ENCODE measurements at regions not wholly inside any gene's neighbourhood (a gene's known extent, or its start where the extent isn't known, plus 50 kb on each side); places are given as distances from the start of the nearest gene placed in this dataset.

DNA sequence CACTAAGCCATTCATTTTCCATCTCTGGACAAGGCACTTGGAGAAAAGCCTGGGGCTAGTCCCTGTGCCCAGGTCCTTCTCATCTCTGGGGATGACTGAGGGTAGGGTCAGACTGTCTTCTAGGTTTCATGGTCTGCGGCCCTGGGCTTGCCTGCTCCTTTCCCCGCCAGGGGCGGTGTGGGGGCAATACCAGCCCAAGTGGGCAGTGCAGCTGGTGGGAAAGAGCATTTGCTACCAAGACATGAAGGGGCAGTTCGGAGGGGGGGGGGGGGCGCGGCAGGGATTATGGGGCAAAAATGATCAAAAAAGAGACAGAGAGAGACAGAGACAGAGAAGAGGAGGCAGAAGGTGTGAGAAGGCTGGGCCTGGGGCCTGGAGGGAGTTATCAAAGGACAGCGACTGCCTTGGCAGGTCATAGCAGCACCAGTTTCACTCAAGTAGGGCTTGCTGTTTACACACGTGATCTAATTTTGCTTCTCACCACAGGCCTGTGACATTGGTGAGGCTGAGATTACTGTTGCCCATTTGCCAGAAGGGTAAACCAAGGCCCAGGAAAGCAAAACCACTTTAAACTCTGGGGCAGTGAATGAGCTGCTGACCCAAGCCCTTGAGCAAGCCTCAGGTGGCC, 56.1 kb downstream of the PJA1 start:
- no peak for FAIRE-seq
- TF ChIP-seq, protein P1, sequence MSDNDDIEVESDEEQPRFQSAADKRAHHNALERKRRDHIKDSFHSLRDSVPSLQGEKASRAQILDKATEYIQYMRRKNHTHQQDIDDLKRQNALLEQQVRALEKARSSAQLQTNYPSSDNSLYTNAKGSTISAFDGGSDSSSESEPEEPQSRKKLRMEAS (IDR thresholded peaks at IDR 0.05; ENCODE audit: insufficient read depth, insufficient read length) = no peak
- TF ChIP-seq MYC (IDR thresholded peaks at IDR 0.05; ENCODE audit: low read depth, low read length) = no peak
- TF ChIP-seq POLR2AphosphoS5 (IDR thresholded peaks at IDR 0.05; ENCODE audit: insufficient read depth, low read depth, low read length) = no peak
- no peak for TF ChIP-seq FOS (IDR thresholded peaks at IDR 0.05; ENCODE audit: borderline replicate concordance, insufficient read depth, low read length)
- TF ChIP-seq EZH2 (IDR thresholded peaks at IDR 0.05; ENCODE audit: borderline replicate concordance, low read depth, low read length, severe bottlenecking) = no peak
- TF ChIP-seq, protein P2, sequence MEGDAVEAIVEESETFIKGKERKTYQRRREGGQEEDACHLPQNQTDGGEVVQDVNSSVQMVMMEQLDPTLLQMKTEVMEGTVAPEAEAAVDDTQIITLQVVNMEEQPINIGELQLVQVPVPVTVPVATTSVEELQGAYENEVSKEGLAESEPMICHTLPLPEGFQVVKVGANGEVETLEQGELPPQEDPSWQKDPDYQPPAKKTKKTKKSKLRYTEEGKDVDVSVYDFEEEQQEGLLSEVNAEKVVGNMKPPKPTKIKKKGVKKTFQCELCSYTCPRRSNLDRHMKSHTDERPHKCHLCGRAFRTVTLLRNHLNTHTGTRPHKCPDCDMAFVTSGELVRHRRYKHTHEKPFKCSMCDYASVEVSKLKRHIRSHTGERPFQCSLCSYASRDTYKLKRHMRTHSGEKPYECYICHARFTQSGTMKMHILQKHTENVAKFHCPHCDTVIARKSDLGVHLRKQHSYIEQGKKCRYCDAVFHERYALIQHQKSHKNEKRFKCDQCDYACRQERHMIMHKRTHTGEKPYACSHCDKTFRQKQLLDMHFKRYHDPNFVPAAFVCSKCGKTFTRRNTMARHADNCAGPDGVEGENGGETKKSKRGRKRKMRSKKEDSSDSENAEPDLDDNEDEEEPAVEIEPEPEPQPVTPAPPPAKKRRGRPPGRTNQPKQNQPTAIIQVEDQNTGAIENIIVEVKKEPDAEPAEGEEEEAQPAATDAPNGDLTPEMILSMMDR (IDR thresholded peaks at IDR 0.05; ENCODE audit: extremely low read depth in 1 of 2, insufficient read depth in 1 of 2, low read depth in 1 of 2, low read length in 2 of 2) = no peak
- no peak for TF ChIP-seq POLR2A (IDR thresholded peaks at IDR 0.05; ENCODE audit: low read depth, low read length)
- TF ChIP-seq GATA2 (IDR thresholded peaks at IDR 0.05; ENCODE audit: insufficient read depth, insufficient read length, low read depth, low read length) = no peak
- TF ChIP-seq JUN (IDR thresholded peaks at IDR 0.05; ENCODE audit: borderline replicate concordance, insufficient read depth, insufficient read length, low read depth) = no peak
- intact Hi-C loops (cut with micrococcal nuclease) = no loop called here
- Histone ChIP-seq H3K4me3 (replicated peaks in 1 of 3; ENCODE audit: insufficient read depth in 1 of 3, low read depth in 1 of 3, low read length in 3 of 3) (no peak overlapping the region), H3K9me1 (replicated peaks; ENCODE audit: control insufficient read depth, extremely low read depth, insufficient read depth, low read length) (no peaks in the 10 kb centered on the region), H3K27ac (ENCODE audit: insufficient read depth, low read depth, low read length) (no peak overlapping the region), H2AFZ (ENCODE audit: low read depth, low read length) (no peak overlapping the region), H4K20me1 (replicated peaks; ENCODE audit: control insufficient read depth, extremely low read depth, insufficient read depth, low read length) (no peaks in the 10 kb centered on the region), H3K36me3 (ENCODE audit: control insufficient read depth in 2 of 2, extremely low read depth in 1 of 2, insufficient read depth in 2 of 2, low read length in 2 of 2) (no peaks in the 10 kb centered on the region), H3K4me2 (ENCODE audit: insufficient read depth, low read length) (no peak overlapping the region), H3K9me3 (replicated peaks; ENCODE audit: control insufficient read depth, insufficient read depth, low read length) (no peaks in the 10 kb centered on the region), H3K79me2 (ENCODE audit: control insufficient read depth, insufficient read depth, low read length) (no peaks in the 10 kb centered on the region), H3K27me3 (ENCODE audit: control insufficient read depth in 2 of 2, insufficient read depth in 2 of 2, low read length in 2 of 2) (no peaks in the 10 kb centered on the region), H3K9ac (replicated peaks; ENCODE audit: extremely low read depth, insufficient read depth, low read length) (no peak overlapping the region), H3K4me1 (ENCODE audit: control insufficient read depth, extremely low read depth, insufficient read depth, low read length) (no peaks in the 10 kb centered on the region)
- dilution Hi-C loops (cut with MboI; ENCODE audit: extremely low pct_ligation_motif_present, low sequenced_read_pairs) = no loop called here
- no TSS peak for BruUV-seq (replicated peaks)
- DNase-seq (ENCODE audit: low read depth, low spot score) = no peak
- POLR2A ChIA-PET = no interaction called here
- CTCF ChIA-PET = no interaction called here

All from endothelial cell of umbilical vein (primary cell).